Tongue (tissue), 1 donor: ENCODE measurements at regions not wholly inside any gene's neighbourhood (a gene's known extent, or its start where the extent isn't known, plus 50 kb on each side); places are given as distances from the start of the nearest gene placed in this dataset.

Experiments used
- DNase-seq: peaks from one replicate; pipeline ENCODE4 v3.0.0-alpha.2; 2015

DNA sequence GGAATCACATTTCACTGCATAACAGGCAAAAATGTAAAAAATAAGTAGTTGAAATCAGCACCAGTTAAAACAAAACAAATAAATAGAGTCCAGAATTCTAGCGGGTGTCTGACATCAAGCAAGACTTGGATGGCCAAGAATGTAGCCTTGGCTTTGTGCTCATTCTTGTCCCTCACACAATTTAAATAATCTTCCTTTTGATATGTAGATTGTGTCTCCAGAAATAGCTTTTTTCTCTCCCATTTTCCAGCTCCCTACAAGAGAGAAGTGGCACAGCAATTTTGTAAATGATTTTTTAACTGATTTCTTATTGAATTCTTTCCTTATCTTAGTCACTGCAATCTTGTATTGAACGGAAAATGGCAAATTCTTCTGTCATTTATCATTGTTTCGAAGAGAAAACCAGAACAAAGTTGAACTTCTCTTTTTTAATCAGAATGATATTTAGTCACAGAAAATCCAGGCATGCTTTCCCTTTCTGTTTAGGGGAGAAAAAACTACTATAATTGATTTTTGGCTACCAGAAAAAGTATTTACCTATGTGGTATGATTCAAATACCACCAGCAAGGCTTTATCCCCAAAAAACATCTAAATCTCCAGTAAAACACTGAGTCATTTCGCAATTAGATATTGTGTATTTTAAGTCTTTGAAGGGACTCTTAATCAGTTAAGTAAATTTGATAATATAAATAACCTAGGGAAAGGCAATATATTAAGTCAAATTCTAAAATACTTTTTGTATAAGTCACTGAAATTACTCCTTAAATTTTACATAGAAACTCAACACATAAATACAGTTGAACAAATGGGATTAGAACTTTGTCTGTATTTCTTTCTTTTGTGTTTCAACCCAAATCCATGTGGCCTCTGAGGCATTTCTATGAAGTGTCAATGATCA, 481.7 kb downstream of the GBE1 start:
- no peak for DNase-seq

DNA sequence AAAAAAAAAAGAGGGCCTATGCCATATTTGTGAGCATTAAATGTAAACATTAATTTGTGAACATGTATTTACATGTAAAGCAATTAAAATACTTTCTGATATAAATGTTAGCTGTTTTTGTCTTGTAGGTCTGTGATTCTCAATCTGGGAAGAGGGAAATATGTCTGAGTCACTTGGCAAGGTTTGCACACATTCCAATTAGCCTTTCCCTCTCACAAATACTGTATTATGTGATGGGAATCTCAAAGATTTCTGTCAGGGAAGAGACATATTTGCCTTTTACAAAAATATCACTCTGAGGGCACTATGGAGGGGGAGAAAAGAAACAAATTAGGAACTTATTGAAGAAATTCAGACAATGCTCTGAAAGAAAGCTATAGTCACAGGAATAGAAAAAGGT, 483.6 kb downstream of the GBE1 start:
- DNase-seq: no peak

DNA sequence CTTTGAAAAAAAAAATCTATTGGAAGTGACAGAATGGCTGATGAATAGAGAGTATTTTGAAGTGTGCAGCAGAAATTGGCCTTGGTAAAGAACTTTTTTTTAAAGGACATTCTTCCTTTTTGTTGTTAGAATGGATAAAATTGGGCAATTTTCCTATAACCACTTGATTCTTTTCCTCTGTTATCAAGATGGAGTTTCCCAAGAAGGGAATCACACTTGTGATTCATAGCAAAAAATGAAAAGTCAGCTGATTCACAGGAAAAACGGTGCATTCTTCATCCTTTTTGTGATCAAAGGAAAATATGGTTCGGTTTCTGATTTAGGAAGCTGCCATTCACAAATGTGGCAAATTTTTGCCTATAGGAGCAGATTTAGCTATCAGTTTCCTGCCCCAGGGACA, 486.8 kb downstream of the GBE1 start:
- DNase-seq: no peak

DNA sequence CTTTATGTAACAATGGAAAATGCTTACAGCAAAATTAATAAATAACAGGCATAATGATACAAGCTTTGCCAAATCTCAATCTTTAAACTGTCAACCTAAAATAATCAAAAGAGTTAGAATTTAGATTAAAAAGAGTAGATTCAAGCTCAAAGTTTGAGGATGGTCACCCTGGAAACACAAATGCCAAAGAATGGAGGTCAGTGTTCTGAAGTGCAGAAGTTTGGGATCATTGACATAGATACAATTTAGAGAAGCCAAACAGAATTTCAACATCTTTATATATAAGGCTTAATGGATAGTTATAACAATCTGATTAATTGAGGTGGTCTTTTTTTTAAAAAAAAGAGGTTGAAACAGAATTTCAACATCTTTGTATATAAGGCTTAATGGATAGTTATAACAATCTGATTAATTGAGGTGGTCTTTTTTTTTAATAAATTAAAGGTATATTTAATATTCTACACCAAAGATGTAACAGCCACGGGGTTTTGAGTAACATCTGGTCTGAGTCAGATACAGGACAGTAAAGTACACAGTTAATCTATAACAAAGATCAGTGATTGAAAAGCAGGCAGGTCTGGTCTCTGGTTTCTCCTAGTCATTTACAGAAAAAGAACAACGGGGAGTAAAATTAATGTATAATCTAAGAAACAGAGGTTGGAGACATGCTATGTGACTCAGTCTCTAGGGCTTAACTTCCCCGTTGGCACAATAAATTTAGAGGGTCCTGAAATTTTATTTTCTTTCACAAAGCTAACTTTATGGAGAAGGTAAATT, 490.7 kb downstream of the GBE1 start:
- DNase-seq: no peak

DNA sequence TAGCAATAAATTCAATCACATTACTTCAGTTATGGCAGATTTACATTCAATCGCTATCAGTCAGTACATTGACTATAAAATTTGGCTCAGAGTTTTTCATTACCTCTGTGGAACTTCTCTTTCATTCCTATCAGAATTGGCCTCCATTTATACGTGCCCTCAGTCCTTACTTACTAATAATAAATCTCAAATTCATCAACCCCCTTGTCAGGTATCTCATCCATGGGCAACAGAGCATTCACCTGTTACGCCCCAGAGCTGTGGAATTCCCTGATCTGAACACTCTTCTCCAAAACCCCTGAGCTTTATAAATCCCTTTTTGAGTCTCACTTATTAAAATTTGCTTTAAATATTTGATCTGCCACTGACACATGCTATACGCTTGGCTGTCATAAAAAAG, 492.9 kb downstream of the GBE1 start:
- DNase-seq: no peak

DNA sequence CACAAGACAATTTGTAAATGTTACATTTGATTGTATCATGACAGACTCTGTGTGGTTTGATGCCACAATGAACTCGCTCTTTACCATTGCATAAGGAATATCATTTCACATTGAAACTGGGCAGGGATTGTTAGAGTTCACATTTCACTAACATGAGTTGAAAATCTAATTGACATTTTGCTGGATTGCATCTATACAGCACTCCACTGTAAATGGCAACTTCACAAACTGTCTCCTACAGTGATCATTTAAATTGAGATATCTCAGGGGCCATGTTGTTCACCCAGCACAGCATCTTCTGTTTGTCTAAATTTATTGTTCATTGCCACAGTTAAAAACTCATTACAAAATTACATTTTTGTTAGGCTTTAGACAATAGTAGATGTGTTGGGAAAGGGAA, 499.4 kb downstream of the GBE1 start:
- no peak for DNase-seq

DNA sequence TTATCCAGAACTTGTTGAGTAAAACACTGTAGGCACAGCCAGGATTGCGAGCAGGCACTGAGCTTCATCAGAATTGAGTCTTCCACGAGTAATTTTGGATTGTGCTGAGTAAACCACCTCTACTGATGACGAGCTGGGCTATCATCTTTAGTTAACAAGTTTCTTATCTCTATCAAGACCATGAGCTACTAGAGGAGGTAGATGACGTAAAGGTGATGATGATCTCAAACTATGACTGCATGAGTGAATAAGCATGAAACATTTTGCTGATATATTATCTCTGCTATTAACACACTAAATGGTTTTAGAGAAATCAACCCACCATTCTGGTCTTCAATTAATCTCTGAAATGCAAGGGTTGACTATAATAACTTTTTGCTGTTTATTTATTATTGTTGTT, 506.0 kb downstream of the GBE1 start:
- no peak for DNase-seq

DNA sequence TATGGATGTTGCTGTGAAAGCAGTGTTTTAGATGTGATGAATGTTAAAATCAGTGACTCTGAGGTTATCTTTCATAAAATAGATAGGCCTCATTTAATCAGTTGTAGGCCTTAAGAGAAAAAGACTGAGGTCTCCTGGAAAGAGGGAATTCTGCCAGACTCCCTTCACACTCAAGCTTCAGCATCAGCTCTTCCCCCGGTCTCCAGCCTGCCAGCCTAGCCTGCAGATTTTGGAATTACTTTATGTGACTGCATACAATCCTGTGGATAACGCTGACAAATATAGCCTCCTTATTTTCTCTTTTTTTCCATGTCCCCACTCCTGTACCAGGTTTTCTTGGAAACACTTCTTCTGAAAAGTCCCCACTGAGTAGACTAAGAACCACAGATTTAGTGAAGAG, 510.3 kb downstream of the GBE1 start:
- no peak for DNase-seq

DNA sequence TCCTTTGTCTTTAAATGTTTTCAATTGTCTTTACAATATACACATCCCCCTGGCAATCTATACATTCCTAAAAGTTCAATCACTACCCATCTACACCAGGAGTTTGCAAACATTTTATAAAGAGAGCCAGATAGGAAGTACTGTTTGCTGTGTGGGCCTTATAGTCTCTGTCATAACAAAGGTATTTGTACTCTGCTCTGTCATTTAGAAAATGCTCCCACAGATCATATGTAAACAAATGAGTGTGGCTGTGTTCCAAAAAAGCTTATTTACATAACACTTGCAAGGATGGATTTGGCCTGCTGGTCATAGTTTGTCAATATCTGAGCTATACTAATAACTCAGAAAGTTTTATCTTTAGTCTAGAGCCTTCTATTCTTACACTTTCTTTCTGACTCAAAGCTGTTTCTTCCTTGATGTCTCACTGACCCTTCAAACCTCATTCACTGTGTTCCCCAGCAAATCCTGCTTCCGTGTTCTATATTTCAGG, 511.9 kb downstream of the GBE1 start:
- no peak for DNase-seq

DNA sequence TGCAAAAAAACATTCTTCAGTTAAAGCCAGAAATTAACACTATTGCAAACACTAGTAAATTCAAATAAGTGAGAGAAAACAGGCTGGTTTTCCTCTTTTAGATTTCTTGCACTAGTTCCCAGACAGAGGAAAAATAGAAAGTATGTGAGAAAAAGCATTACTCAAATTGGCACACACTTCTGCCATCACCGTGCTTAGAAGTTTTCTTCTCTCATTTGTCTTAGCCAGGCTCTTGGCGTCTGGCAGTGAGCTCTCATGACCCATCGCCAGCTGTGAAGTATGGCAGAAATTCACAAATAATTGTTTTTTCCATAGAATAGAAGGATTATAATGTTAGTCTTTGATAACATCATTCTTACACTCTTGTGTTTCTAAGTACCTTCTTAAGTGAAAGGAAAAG, 515.9 kb downstream of the GBE1 start:
- DNase-seq: no peak

DNA sequence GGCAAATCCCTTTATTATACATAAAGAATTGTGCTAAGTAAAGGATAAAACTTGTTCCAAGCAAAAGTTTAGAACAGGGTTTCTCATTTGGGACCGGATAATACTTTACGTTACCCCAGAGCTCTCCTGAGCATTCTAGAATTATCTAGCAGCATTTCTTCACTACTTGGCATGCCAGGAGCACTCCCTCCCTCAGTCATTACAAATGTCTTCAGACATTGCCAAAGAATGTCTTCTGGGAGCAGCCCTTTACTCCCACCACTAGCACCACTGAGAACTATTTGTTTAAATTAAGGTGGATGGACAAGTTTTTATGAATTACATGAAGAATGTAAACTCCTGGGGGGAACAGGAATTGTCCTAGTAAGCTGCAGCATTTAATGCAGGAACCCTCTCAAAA, 516.4 kb downstream of the GBE1 start:
- DNase-seq: no peak

DNA sequence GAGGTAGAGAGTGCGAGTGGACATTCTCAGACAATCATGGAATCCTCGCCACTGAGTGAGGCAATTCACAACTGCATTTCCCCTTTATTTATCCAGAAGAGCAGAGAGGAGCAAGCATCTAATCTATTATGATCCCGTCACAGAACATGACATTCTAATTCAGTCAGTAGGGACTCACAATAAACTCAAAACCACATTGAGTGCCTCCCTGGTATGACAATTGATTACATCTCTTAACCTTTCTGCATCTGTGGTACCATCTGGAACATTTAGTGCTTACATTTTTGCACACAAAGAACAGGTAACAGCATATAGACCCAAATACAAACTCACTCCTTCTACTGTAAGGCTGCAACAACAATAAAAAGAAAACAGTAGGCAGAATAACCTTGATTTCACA, 517.2 kb downstream of the GBE1 start:
- no peak for DNase-seq

DNA sequence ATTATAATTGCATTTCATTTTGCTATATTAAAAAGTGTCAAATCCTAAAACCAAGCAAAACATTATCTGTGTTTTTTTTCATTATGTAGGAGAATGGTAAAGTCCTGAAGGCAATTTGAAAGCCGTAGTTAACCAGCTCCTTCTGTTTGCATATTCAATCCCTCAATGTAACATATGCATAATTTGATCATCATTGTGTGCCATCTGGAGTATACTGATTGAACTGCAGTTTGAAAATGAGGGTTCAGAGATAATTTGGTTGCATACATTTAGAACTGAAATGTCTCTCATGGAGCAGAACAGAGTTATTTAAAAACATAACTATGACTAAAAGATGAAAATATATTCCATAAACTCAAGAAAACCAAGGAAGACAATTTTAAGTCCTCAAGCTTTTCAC, 518.6 kb downstream of the GBE1 start:
- DNase-seq: peak; percentile 35

DNA sequence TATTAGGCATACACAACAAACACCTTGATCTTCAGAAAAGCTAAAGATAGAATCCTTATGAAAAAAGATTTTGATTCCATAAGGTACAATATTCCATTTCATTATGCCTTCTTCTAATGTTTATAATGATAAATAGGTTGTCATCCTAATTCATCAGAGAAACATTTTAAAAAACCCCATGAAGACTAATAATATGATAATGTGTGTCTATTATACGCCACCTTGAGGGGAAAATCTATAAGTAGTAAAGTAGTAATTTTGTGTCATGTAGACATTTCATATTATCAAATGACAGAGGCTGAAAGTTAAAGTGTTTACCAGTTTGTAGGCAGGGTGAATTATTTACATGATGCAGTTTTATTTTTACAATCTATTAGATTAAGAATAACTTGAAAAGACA, 524.3 kb downstream of the GBE1 start:
- DNase-seq: no peak

DNA sequence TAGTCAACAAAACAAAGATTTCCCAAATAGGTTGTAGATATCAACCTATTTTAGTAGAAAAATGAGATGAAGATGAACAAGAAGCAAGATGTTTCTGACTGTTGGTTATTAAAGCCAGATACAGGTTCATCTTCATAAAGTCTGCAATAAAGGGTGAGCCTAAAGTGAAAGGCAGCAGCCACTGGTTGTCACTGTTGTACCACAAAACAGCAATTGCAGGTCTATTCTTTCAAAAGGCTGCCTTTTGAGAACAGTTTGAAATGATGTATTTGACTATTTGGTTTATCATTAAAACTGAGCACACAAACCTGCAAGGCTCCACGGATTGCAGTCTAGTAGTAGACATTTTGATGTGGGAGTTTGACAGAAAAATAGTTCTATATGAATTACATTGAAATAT, 543.4 kb downstream of the GBE1 start:
- no peak for DNase-seq

DNA sequence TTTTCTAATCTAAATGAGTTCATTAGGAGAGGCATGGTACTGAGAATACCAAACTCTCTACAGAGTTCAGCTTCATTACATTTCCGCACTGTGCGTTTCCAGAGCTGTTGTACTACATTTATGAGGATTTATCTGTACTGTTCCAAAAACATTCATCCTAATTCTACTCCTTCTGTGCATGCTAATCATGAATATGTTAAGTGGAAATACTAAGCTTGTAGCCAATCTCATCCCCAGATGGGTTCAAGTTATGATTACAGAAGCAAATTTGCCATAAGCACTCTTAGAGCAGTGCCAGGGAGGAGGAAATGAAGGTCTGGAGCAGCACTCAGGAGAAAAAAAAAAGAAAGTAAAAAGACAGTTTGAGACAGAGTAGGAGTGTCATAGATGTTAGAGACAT, 544.3 kb downstream of the GBE1 start:
- no peak for DNase-seq

DNA sequence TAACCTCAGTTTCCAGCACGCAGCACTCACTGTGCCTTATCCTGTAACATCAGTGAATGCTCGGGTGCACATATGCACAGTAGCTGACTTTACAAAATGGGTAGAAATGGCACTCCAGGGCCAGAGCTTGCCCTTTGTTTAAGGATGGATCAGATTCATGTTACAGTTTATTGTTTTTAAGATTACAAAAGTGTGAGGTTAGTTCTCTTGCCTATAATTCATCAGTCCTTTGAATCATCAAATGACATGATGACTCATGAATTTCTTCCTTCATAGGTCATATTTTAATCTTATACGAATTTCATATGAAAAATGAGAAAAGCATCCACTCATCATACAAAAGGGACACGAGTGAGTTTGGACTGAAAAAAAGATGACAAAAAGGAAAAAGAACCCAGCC, 545.3 kb downstream of the GBE1 start:
- DNase-seq: no peak

DNA sequence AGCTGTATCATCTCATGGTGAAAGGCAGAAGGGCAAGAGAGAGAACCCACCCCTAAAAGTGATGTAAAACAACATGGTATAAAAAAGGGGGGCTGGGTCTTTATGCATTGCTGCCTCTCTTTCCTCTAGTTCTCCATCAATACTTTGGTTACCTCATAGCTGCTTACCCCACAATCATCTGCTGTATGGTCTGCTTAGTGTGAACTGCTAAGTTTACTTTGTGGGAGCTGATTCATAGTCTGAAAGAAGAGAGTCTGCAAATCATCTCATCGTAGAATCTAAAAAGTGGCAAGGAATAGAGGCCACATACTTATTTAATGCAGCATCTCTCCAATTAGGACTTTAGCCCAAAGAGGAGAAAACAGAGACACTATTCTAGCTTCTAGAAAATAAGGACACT, 546.8 kb downstream of the GBE1 start:
- DNase-seq: no peak

DNA sequence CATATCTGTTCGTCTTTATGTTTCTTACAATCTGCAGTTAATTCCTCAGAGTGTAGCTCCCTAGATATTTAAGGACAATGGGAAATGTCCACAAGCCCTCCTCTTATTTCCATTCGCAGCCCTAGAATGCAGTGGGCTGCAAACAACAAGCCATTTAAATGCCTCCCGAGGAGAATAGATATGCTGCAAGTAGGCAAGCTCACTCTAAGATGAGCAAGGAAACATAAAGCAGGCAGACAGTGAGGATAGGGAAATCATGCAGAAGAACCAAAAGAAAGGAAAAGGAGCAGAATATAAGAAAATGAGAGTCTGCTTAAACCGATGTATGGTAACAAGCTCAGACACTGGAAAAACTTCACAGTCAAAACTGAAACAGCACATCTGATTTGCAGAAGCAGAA, 561.9 kb downstream of the GBE1 start:
- DNase-seq: peak; percentile 4

DNA sequence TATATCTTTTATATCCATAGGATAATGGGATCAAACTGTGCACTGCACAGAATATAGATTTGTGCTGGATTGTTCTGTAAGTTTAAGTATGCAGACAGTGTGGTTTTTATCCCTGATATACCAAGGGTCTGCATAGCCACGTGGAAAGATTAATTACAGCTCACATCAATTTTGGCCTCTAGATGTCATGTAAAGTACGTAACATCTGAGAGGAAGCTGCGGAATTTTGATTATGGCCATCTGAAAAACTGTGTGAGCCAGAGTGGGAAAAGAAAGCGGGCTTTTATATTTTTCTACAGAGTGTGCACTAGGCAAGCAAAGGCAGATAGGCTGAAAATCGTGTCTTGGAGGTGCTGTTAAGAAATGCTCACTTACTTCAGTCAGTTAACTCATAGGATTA, 562.7 kb downstream of the GBE1 start:
- DNase-seq: peak; percentile 20

DNA sequence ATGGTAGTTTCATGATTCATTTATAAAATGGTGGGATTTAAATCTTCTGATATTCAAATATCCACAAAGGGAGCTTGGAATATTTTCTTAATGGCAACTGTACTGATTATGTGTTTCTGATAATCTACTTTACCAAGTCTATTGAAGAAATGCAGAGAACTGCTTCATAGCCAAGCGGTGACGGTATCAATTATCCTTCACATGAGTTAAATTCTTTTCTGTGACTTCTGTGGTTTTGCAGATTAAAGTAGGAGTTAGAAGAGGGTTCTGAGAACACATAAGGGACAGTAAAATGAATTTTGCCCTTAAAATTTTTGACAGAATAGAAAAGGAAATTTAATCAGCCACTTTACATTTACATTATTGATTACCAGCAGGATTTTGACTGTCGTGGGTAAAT, 563.2 kb downstream of the GBE1 start:
- no peak for DNase-seq

DNA sequence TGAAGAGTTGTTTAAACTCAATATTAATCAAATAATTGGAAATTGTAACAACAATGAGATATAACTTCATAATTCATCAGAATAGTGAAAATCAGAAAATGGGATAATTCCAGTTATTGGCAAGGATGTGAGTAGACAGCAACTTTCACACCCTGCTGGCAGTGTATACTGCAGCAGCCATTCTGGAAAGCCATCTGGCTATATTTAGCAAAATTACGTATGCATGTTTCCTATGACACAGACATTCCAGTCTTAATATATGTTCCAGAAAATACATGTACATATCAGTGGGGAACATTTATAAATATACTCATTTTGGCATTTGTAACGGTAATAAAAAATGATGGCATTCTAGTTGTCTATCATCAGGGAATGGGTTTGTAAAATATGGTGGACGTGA, 564.1 kb downstream of the GBE1 start:
- no peak for DNase-seq

DNA sequence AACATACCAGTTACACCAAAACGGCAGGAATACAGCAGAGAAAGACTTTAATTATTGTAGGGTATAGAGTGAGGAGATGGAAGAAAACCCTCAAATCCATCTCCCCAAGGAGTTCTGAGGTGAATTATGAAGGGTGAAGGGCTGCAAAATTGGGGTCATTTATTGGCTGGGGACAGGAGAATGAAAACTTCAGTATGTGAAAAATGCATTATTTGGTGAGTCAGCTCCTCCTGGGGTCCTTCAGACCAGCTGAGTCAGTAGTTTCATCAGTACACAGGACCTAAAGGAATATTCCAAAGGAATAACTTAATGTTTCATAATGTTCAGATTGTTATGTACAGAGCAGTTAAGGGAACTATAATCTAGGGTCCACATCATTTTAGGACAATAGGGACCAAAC, 566.0 kb downstream of the GBE1 start:
- no peak for DNase-seq

DNA sequence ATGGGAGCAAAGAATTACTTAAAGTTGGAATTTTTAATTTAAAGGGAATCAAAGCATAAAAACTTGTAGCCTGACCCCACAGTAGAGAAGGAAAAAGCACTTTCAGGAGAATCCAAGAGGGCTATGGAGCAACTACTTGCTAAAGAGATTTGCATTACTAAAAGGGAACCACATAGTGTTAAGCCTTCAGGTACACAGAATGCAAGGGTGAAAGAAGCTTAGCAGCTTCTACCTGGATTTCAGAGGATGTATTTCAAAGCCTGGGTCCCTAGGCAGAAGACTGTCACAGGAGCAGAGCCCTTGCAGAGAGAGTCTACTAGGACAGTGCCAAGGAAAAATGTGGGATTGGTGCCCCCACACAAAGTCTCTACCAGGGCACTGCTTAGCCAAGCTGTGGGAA, 575.0 kb downstream of the GBE1 start:
- DNase-seq: no peak
